Fibroblast of skin of scalp (primary cell): ENCODE measurements at regions not wholly inside any gene's neighbourhood (a gene's known extent, or its start where the extent isn't known, plus 50 kb on each side); places are given as distances from the start of the nearest gene placed in this dataset.
"Not testable (repeated sequence)": the region's sequence is repeated elsewhere in the genome, so short reads cannot be mapped to it uniquely, and the experiment has no call there.

ENCODE experiments used
- DNase-seq: peaks from one replicate; pipeline ENCODE4 v3.0.0-alpha.2; 2013

DNA sequence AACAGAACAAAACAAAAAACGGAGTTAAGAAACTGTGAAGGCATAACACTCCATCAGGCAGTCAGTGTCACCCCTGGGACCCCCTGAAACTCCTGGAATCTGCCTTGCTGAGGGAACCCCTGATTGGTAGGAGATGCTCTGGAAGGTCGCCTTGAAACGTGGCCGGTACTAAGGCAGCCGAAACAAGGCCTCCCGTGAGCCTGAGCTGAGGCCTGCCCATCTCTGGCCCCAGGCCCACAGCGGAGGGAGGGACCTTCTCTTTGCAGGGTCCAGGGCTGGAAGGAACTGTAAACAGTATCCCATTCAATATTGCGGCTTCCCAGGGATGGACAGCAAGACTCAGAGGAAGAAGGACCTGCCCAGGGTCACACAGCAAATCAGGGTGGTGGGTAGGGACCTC is 155.7 kb downstream of the INHBB start:
- no peak for DNase-seq

- no peak for DNase-seq
These were observed 156.4 kb downstream of the INHBB start for GRCh38 chr2:120502357-120502756.

GRCh38 chr2:120502761-120503160 is 156.8 kb downstream of the INHBB start:
- no peak for DNase-seq

- no peak for DNase-seq
These were observed 157.4 kb downstream of the INHBB start for GRCh38 chr2:120503206-120503792.

GRCh38 chr2:120503793-120504571 is 158.0 kb downstream of the INHBB start:
- DNase-seq: peak; percentile 22

GRCh38 chr2:120504936-120505705 is 159.2 kb downstream of the INHBB start:
- no peak for DNase-seq

GRCh38 chr2:120508567-120509041 is 162.7 kb downstream of the INHBB start:
- DNase-seq: no peak

- DNase-seq: no peak
These were observed 163.4 kb downstream of the INHBB start for GRCh38 chr2:120509213-120509815.

GRCh38 chr2:120509991-120510735 is 164.2 kb downstream of the INHBB start:
- DNase-seq: no peak

GRCh38 chr2:120510751-120511395 is 164.9 kb downstream of the INHBB start:
- no peak for DNase-seq

DNA sequence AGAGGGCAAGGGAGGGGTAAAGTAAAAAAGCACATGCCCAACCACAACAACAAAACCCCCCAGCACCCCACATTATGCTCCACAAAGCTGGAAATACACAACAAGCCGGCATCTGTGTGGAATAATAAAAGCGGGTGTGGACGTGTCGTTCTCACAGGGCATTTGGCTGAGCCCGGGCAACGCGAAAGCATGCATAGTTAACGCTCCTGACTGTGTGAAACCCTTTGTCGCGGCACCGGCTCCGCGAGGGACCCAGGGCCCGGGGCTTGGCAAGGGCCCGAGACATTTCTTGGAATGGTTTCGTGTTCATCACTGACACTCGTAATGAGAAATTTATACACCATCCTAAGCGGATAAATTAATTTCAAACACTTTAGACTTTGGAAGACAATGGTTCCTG is 165.6 kb downstream of the INHBB start:
- no peak for DNase-seq

DNA sequence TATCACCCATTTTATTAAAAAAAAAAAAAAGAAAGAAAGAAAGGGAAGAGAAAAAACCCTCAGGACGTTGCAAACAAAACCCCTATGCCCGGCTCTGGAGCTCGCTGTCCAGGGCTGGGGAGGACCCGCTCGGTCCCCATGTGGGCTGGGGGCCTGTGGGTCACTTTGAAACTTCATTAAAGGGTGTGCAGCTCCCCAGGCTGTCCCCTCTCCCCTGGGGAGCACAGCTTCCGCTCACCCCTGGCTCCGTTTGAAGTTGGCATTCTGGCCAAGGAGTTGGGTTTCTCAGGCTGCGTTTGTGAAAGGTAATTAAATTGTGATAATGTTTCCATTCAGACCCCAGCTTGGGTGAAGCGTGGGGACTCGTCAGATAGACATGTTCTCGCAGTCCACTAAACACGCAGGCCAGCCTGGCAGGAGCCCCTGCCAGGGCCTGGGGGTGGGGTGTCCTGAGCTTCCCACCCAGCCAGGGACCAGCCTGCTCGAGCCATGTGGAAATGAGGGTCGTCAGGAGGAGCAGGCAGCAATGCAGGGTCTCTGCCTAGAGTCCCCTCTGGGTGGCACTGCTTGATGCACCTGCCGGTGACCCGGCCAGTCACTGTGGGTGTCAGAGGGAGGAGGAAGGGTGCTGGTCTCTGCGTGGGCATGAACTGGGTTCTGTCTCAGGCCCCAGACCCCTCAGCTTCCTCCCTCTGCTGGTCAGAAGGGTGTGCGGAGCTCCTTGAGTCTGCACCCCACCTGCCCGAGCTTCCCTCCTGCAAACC is 166.2 kb downstream of the INHBB start:
- no peak for DNase-seq

DNA sequence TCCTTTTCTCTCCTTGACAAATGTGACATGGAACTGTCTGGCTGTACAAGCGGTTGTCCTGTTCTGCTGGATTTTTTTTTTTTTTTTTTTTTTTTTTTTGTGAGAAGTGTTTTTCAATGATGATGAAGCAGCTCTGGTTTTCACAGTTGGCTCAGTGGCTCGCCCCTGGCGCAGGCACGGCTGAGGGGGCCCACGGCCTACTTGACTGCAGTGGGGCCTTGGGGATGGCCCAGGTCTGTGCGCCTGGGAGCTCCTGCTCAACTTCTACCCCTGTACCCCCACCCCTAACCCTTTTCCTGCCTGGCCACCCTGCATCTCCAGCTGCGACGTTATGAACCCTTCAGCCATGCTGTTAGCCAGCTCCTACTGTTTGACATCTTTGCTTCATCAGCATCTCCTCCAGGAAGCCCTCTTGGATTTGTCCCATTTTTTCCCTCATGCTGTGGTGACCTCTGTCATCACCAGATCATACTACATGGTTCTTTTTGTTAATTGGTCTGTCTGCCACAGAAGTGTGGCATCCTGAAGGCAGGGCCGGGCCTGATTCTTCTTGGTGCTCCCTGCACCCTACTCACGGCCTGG is 167.9 kb downstream of the INHBB start:
- no peak for DNase-seq

- DNase-seq: no peak
These were observed 168.6 kb downstream of the INHBB start for GRCh38 chr2:120514521-120514920.

GRCh38 chr2:120515066-120515758 is 169.3 kb downstream of the INHBB start:
- not testable (repeated sequence) for DNase-seq

DNA sequence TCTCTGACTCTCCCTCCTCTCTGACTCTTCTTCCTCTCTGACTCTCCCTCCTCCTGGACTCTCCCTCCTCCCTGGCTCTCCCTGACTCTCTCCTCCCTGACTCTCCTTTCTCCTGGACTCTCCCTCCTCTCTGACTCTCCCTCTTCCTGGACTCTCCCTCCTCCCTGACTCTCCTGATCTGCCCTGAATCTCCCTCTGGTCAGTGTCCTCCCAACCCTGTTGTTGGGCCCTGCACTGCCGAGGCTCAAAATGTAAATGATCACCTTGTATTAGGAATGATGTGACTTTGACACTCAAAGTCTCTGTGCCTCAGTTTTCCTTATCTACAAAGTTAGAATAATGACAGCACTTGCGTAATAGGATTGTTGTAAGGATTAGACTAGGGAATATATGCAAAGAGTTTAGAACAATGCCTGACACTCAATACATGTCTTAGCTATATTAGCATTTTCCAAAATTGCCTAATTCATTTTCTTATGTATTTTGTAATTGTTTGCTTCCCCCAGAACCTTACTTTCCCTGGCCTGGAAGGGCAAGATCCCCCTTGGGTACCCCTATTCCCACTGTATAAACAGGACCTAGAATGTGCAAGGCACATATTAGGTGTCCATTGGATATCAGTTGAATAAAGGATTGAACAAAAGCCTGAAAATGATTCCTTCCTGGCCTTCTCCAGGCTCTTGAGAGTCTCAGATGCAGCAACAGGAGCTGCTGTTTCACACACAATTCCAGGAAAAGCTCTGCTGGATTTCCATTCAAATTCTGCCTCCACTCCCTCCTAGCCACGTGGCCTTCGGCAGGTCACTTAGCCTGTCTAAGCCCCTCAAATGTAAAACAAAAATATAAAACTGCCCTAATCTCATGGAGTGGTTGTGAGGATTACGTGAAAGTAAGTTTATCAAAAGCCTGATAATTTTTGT is 170.1 kb downstream of the INHBB start:
- no peak for DNase-seq

GRCh38 chr2:120516679-120517314 is 170.9 kb downstream of the INHBB start:
- peak; percentile 72 for DNase-seq

DNA sequence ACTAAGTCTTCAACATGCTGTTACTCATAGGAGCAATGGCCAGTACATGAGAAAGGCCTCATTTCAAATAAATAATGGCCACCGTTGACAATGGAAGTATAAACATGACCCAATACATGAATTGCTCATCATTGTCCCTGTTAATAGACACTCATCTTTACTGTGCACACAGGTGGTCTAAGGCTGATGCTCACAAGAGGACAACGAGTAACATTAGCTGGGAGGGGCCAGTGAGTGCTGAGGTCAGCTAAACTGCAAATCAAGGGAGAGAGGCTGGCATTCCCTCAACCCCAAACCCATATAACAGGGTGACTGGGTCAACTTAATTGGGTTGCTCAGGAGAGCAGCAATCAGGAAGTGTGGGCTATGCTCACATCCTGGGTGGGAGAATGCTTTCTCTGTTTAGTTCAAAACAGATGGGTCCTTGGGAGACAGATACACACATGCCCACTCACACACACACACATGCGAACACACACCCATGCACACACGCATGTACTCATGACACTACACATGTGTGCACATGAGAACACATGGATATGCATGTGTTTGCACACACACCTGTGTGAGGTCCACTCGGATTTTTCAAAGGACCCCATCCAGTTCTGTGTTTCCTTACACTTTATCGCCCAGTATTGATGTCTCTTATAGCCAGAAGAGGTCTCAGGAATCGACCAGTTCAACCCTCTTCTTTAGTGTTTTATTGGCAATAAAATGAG is 172.0 kb downstream of the INHBB start:
- DNase-seq: no peak
